ENCODE measurements at regions not wholly inside any gene's neighbourhood (a gene's known extent, or its start where the extent isn't known, plus 50 kb on each side); places are given as distances from the start of the nearest gene placed in this dataset.

- intact Hi-C loops (cut with DNase I): no loop called here
- H3K9me3 ChIP-seq: no peaks in the 10 kb centered on the region
- DNase-seq (no peak), ATAC-seq (no peak)
- H3K27me3 ChIP-seq (ENCODE audit: low read depth): no peaks in the 10 kb centered on the region
- no peak for TF ChIP-seq CTCF (IDR thresholded peaks at IDR 0.05)
- no peak overlapping the region for H3K4me3 ChIP-seq
- no peaks in the 10 kb centered on the region for H3K36me3 ChIP-seq
- H3K4me1 ChIP-seq: no peaks in the 10 kb centered on the region
- no peak overlapping the region for H3K27ac ChIP-seq
These were observed 91.7 kb upstream of the MBNL1 start for GRCh38 chr3:152176998-152177397.

- H3K9me3 ChIP-seq: no peaks in the 10 kb centered on the region
- no peaks in the 10 kb centered on the region for H3K4me1 ChIP-seq
- intact Hi-C loops (cut with DNase I): no loop called here
- H3K36me3 ChIP-seq: no peaks in the 10 kb centered on the region
- H3K27ac ChIP-seq: no peak overlapping the region
- peak in 1 of 2 donors; percentile 15 for ATAC-seq
- no peak for TF ChIP-seq CTCF (IDR thresholded peaks at IDR 0.05)
- DNase-seq: no peak
- no peaks in the 10 kb centered on the region for H3K27me3 ChIP-seq (ENCODE audit: low read depth)
- no peak overlapping the region for H3K4me3 ChIP-seq
These were observed 91.0 kb upstream of the MBNL1 start for GRCh38 chr3:152177757-152178156.

GRCh38 chr3:152183473-152183872 lies 85.3 kb upstream of the MBNL1 start:
- peak; percentile 52 for TF ChIP-seq CTCF (IDR thresholded peaks at IDR 0.05)
- no peaks in the 10 kb centered on the region for H3K4me1 ChIP-seq
- H3K4me3 ChIP-seq: no peak overlapping the region
- intact Hi-C loops (cut with DNase I): no loop called here
- H3K27ac ChIP-seq: no peak overlapping the region
- peak; percentile 60 to 64 for ATAC-seq
- no peak for DNase-seq
- H3K9me3 ChIP-seq: no peaks in the 10 kb centered on the region
- no peaks in the 10 kb centered on the region for H3K27me3 ChIP-seq (ENCODE audit: low read depth)
- H3K36me3 ChIP-seq: no peaks in the 10 kb centered on the region

- no peak for TF ChIP-seq CTCF (IDR thresholded peaks at IDR 0.05)
- Histone ChIP-seq H3K27ac (no peak overlapping the region), H3K36me3 (no peaks in the 10 kb centered on the region), H3K27me3 (ENCODE audit: low read depth) (no peaks in the 10 kb centered on the region), H3K4me1 (no peaks in the 10 kb centered on the region), H3K4me3 (no peak overlapping the region), H3K9me3 (no peaks in the 10 kb centered on the region)
- intact Hi-C loops (cut with DNase I): no loop called here
- no peak for DNase-seq
- no peak for ATAC-seq
These were observed 83.6 kb upstream of the MBNL1 start for GRCh38 chr3:152184971-152185686.

- no peak for ATAC-seq
- Histone ChIP-seq H3K27ac (no peak overlapping the region), H3K4me1 (no peaks in the 10 kb centered on the region), H3K9me3 (no peaks in the 10 kb centered on the region), H3K4me3 (no peak overlapping the region), H3K27me3 (ENCODE audit: low read depth) (no peaks in the 10 kb centered on the region), H3K36me3 (no peaks in the 10 kb centered on the region)
- intact Hi-C loops (cut with DNase I): no loop called here
- TF ChIP-seq CTCF (IDR thresholded peaks at IDR 0.05): no peak
- DNase-seq: no peak
These were observed 82.7 kb upstream of the MBNL1 start for GRCh38 chr3:152185891-152186630.

Measured in lower lobe of right lung (tissue), 2 donors.